ENCODE measurements at regions not wholly inside any gene's neighbourhood (a gene's known extent, or its start where the extent isn't known, plus 50 kb on each side); places are given as distances from the start of the nearest gene placed in this dataset.

DNA sequence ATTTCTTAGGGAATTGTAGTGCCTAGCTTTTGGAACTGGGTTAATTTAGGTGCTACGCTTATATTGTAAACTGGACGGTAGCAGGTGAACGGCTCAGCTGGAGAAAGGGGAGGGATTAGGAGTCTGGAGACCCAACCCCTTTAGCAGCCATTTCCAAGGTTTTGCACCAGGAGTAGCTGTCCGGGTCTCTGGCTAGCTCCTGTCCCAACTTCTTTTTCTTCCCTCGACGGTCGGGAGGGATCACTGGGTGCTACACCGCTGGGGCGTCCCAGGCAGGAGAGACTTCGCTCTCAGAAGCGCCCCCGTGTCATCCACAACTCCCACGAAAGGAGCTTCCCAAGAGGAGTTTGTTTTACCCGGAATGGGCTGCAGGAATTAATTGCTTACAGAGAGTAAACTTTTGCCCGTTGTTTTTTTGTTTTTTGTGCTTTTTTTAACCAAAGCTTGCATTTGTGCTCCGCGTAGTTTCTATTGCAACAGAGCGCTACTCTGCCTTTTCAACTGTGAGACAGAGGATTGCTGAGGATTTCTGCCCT is 1640.9 kb upstream of the C9orf72 start:
- Histone ChIP-seq H3K4me2 (ENCODE audit: low read length) (no peak overlapping the region), H3F3A (ENCODE audit: insufficient read depth, low read length) (no peaks in the 10 kb centered on the region), H3K27ac (ENCODE audit: low read depth, low read length, poor library complexity, severe bottlenecking) (no peak overlapping the region), H3K4me1 (ENCODE audit: insufficient read depth, low read length, severe bottlenecking) (peaks cover 9% of the 10 kb centered on the region), H3K27me3 (ENCODE audit: insufficient read depth, low read length) (no peaks in the 10 kb centered on the region), H4K20me1 (ENCODE audit: insufficient read depth, low read length) (no peaks in the 10 kb centered on the region), H2AFZ (ENCODE audit: low read length) (no peak overlapping the region), H3K79me2 (ENCODE audit: insufficient read depth, low read length) (no peaks in the 10 kb centered on the region), H3K9me2 (ENCODE audit: low read depth, low read length) (no peaks in the 10 kb centered on the region), H3K4me3 (ENCODE audit: low read depth, low read length, poor library complexity, severe bottlenecking) (no peak overlapping the region), H3K9ac (ENCODE audit: low read length) (no peak overlapping the region), H3K36me3 (ENCODE audit: insufficient read depth, low read length) (no peaks in the 10 kb centered on the region), H3K9me3 (ENCODE audit: low read length) (peaks cover 2% of the 10 kb centered on the region; the same call in 1 of the 2 replicates)
- TF ChIP-seq, protein P1, sequence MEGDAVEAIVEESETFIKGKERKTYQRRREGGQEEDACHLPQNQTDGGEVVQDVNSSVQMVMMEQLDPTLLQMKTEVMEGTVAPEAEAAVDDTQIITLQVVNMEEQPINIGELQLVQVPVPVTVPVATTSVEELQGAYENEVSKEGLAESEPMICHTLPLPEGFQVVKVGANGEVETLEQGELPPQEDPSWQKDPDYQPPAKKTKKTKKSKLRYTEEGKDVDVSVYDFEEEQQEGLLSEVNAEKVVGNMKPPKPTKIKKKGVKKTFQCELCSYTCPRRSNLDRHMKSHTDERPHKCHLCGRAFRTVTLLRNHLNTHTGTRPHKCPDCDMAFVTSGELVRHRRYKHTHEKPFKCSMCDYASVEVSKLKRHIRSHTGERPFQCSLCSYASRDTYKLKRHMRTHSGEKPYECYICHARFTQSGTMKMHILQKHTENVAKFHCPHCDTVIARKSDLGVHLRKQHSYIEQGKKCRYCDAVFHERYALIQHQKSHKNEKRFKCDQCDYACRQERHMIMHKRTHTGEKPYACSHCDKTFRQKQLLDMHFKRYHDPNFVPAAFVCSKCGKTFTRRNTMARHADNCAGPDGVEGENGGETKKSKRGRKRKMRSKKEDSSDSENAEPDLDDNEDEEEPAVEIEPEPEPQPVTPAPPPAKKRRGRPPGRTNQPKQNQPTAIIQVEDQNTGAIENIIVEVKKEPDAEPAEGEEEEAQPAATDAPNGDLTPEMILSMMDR (IDR thresholded peaks at IDR 0.05; ENCODE audit: low read length), result no peak
- TF ChIP-seq EZH2 (IDR thresholded peaks at IDR 0.05; ENCODE audit: borderline replicate concordance, low read length), result no peak

DNA sequence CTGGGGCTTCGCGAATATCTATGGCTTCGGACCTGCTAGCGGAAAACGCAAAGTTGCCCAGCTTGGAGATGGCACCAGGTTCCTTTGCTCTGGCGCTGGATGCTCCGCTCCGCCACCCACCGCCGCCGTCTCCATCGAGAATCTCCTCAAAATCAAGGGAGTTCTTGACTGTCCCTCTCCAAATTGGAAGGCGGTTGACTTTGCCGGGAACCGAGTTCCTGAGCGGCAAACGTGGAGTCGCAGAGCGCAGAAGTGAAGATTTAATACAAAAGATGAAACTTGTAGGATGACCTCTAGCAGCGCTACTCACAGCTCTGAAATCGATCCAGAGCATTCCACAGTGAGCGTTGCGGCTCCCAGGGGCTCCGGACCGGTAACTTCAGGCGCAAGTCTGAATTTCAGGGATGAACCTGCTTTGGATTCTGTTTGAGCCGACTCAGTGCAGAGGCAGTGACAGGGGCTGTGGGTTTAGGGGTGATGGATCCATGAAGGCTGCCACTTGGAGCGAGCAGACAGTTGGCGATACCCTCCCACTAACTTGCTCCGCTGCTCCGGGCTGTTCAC is 1641.5 kb upstream of the C9orf72 start:
- H3K4me3 ChIP-seq (ENCODE audit: low read depth, low read length, poor library complexity, severe bottlenecking), result no peak overlapping the region
- no peak overlapping the region for H3K9ac ChIP-seq (ENCODE audit: low read length)
- no peak overlapping the region for H2AFZ ChIP-seq (ENCODE audit: low read length)

DNA sequence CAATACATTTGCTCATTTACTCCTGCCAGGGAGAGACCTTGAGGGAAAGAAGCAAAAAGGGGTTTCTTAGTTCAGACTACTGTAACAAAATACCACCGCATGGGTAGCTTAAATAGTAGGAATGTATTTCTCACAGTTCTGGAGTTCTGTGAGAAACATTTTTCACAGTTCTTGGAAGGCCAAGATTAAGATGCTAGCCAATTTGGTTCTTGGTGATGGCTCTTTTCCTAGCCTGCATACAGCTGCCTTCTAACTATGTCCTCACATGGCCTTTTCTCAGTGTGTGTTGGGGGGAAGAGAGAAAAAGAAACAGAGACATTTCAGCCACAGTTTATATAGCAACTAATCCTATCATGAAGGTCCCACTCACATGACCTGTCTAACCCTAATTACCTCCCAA is 1644.7 kb upstream of the C9orf72 start:
- H3K9me2 ChIP-seq (ENCODE audit: low read depth, low read length), result no peaks in the 10 kb centered on the region
- H3K4me3 ChIP-seq (ENCODE audit: low read depth, low read length, poor library complexity, severe bottlenecking), result no peak overlapping the region
- H3K9ac ChIP-seq (ENCODE audit: low read length), result no peak overlapping the region
- H3F3A ChIP-seq (ENCODE audit: insufficient read depth, low read length), result no peaks in the 10 kb centered on the region
- no peaks in the 10 kb centered on the region for H3K79me2 ChIP-seq (ENCODE audit: insufficient read depth, low read length)
- H3K36me3 ChIP-seq (ENCODE audit: insufficient read depth, low read length), result no peaks in the 10 kb centered on the region
- no peak overlapping the region for H3K27ac ChIP-seq (ENCODE audit: low read depth, low read length, poor library complexity, severe bottlenecking)
- peaks cover 37% of the 10 kb centered on the region for H3K4me1 ChIP-seq (ENCODE audit: insufficient read depth, low read length, severe bottlenecking)
- H3K4me2 ChIP-seq (ENCODE audit: low read length), result no peak overlapping the region
- H3K9me3 ChIP-seq (ENCODE audit: low read length), result 0 out of 2 replicates have a peak, but pooled peaks cover 2% of the 10 kb centered on the region
- 0 out of 2 replicates have a peak overlapping the region, but pooled peaks have one; percentile 6 for H2AFZ ChIP-seq (ENCODE audit: low read length)
- no peaks in the 10 kb centered on the region for H3K27me3 ChIP-seq (ENCODE audit: insufficient read depth, low read length)
- no peaks in the 10 kb centered on the region for H4K20me1 ChIP-seq (ENCODE audit: insufficient read depth, low read length)
- no peak for TF ChIP-seq EZH2 (IDR thresholded peaks at IDR 0.05; ENCODE audit: borderline replicate concordance, low read length)
- TF ChIP-seq, protein P1 (IDR thresholded peaks at IDR 0.05; ENCODE audit: low read length), result no peak

More for the DNA sequence above, 1641.5 kb upstream of the C9orf72 start:
- no peaks in the 10 kb centered on the region for H4K20me1 ChIP-seq (ENCODE audit: insufficient read depth, low read length)
- no peak overlapping the region for H3K4me2 ChIP-seq (ENCODE audit: low read length)
- H3K9me3 ChIP-seq (ENCODE audit: low read length), result peaks cover 2% of the 10 kb centered on the region; the same call in 1 of the 2 replicates
- H3K27ac ChIP-seq (ENCODE audit: low read depth, low read length, poor library complexity, severe bottlenecking), result no peak overlapping the region
- peaks cover 9% of the 10 kb centered on the region for H3K4me1 ChIP-seq (ENCODE audit: insufficient read depth, low read length, severe bottlenecking)
- no peaks in the 10 kb centered on the region for H3F3A ChIP-seq (ENCODE audit: insufficient read depth, low read length)
- no peak for TF ChIP-seq EZH2 (IDR thresholded peaks at IDR 0.05; ENCODE audit: borderline replicate concordance, low read length)
- TF ChIP-seq, protein P1 (IDR thresholded peaks at IDR 0.05; ENCODE audit: low read length), result no peak
- H3K27me3 ChIP-seq (ENCODE audit: insufficient read depth, low read length), result no peaks in the 10 kb centered on the region
- no peaks in the 10 kb centered on the region for H3K9me2 ChIP-seq (ENCODE audit: low read depth, low read length)
- no peaks in the 10 kb centered on the region for H3K79me2 ChIP-seq (ENCODE audit: insufficient read depth, low read length)
- no peaks in the 10 kb centered on the region for H3K36me3 ChIP-seq (ENCODE audit: insufficient read depth, low read length)
